ENCODE measurements at regions not wholly inside any gene's neighbourhood (a gene's known extent, or its start where the extent isn't known, plus 50 kb on each side); places are given as distances from the start of the nearest gene placed in this dataset.

GRCh38 chr2:83565626-83566025 is 893.5 kb downstream of the SUCLG1 start:
- no peak for DNase-seq (ENCODE audit: low read depth in 2 of 2)

- DNase-seq (ENCODE audit: low read depth in 2 of 2): no peak
Observed at GRCh38 chr2:83565181-83565580, 893.9 kb downstream of the SUCLG1 start.

GRCh38 chr2:83561592-83561991 is 897.5 kb downstream of the SUCLG1 start:
- DNase-seq (ENCODE audit: low read depth in 2 of 2): no peak

- DNase-seq (ENCODE audit: low read depth in 2 of 2): no peak
Observed at GRCh38 chr2:83536556-83536955, 922.5 kb downstream of the SUCLG1 start.

GRCh38 chr2:83534416-83534815 is 924.7 kb downstream of the SUCLG1 start:
- DNase-seq (ENCODE audit: low read depth in 2 of 2): no peak

- DNase-seq (ENCODE audit: low read depth in 2 of 2): no peak
Observed at GRCh38 chr2:83531206-83531826, 927.8 kb downstream of the SUCLG1 start.

GRCh38 chr2:83528767-83529166 is 930.3 kb downstream of the SUCLG1 start:
- no peak for DNase-seq (ENCODE audit: low read depth in 2 of 2)

- no peak for DNase-seq (ENCODE audit: low read depth in 2 of 2)
Observed at GRCh38 chr2:83522891-83523493, 936.1 kb downstream of the SUCLG1 start.

GRCh38 chr2:83517727-83518368 is 941.2 kb downstream of the SUCLG1 start:
- DNase-seq (ENCODE audit: low read depth in 2 of 2): no peak

GRCh38 chr2:83516503-83516902 is 942.6 kb downstream of the SUCLG1 start:
- no peak for DNase-seq (ENCODE audit: low read depth in 2 of 2)

GRCh38 chr2:83487451-83487850 is 971.6 kb downstream of the SUCLG1 start:
- no peak for DNase-seq (ENCODE audit: low read depth in 2 of 2)

GRCh38 chr2:83481436-83481835 is 977.6 kb downstream of the SUCLG1 start:
- no peak for DNase-seq (ENCODE audit: low read depth in 2 of 2)

GRCh38 chr2:83478037-83478436 is 981.0 kb downstream of the SUCLG1 start:
- no peak for DNase-seq (ENCODE audit: low read depth in 2 of 2)

- DNase-seq (ENCODE audit: low read depth in 2 of 2): no peak
Observed at GRCh38 chr2:83475371-83475770, 983.7 kb downstream of the SUCLG1 start.

GRCh38 chr2:83471655-83472054 is 987.4 kb downstream of the SUCLG1 start:
- no peak for DNase-seq (ENCODE audit: low read depth in 2 of 2)

- DNase-seq (ENCODE audit: low read depth in 2 of 2): no peak
Observed at GRCh38 chr2:83470928-83471327, 988.2 kb downstream of the SUCLG1 start.

- no peak for DNase-seq (ENCODE audit: low read depth in 2 of 2)
Observed at GRCh38 chr2:83464444-83464843, 994.6 kb downstream of the SUCLG1 start.

- DNase-seq (ENCODE audit: low read depth in 2 of 2): no peak
Observed at GRCh38 chr2:83462881-83463280, 996.2 kb downstream of the SUCLG1 start.

GRCh38 chr2:83461135-83461534 is 997.9 kb downstream of the SUCLG1 start:
- no peak for DNase-seq (ENCODE audit: low read depth in 2 of 2)

- no peak for DNase-seq (ENCODE audit: low read depth in 2 of 2)
Observed at GRCh38 chr2:83459456-83459855, 999.6 kb downstream of the SUCLG1 start.

GRCh38 chr2:83435989-83436388 is 1023.1 kb downstream of the SUCLG1 start:
- DNase-seq (ENCODE audit: low read depth in 2 of 2): no peak

GRCh38 chr2:83420993-83421392 is 1038.1 kb downstream of the SUCLG1 start:
- no peak for DNase-seq (ENCODE audit: low read depth in 2 of 2)

- no peak for DNase-seq (ENCODE audit: low read depth in 2 of 2)
Observed at GRCh38 chr2:83394134-83394904, 1064.8 kb downstream of the SUCLG1 start.

All from stimulated activated CD8-positive, alpha-beta memory T cell treated with anti-CD3 and anti-CD28 coated beads, Interleukin-2, amount 100 ng/mL, for 48 hours (primary cell).